DMS53 treated with DMSO at 0.1 percent for 48 hours (cell line): ENCODE measurements at regions not wholly inside any gene's neighbourhood (a gene's known extent, or its start where the extent isn't known, plus 50 kb on each side); places are given as distances from the start of the nearest gene placed in this dataset.

Experiments
- DNase-seq: peaks from one replicate; lab custom pipeline; 2025; ENCODE audit not compliant: unreplicated experiment; lab: John Stamatoyannopoulos, UW

GRCh38 chr18:78770139-78770822, 209.3 kb upstream of the SALL3 start:
- no peak for DNase-seq

GRCh38 chr18:78770823-78771139, 208.8 kb upstream of the SALL3 start:
- no peak for DNase-seq

GRCh38 chr18:78771496-78772359, 207.9 kb upstream of the SALL3 start:
- no peak for DNase-seq

- no peak for DNase-seq
Observed at GRCh38 chr18:78772360-78773302, 207.0 kb upstream of the SALL3 start.

GRCh38 chr18:78773303-78773755, 206.3 kb upstream of the SALL3 start:
- no peak for DNase-seq

GRCh38 chr18:78773819-78774218, 205.8 kb upstream of the SALL3 start:
- no peak for DNase-seq

GRCh38 chr18:78774741-78775141, 204.9 kb upstream of the SALL3 start:
- DNase-seq, result no peak

- no peak for DNase-seq
Observed at GRCh38 chr18:78776151-78776550, 203.5 kb upstream of the SALL3 start.

- no peak for DNase-seq
Observed at GRCh38 chr18:78776706-78777285, 202.8 kb upstream of the SALL3 start.

GRCh38 chr18:78777992-78778391, 201.6 kb upstream of the SALL3 start:
- no peak for DNase-seq

- no peak for DNase-seq
Observed at GRCh38 chr18:78778651-78779050, 201.0 kb upstream of the SALL3 start.

- no peak for DNase-seq
Observed at GRCh38 chr18:78779996-78780718, 199.5 kb upstream of the SALL3 start.

- no peak for DNase-seq
Observed at GRCh38 chr18:78780719-78781600, 198.7 kb upstream of the SALL3 start.

- DNase-seq, result no peak
Observed at GRCh38 chr18:78781601-78781960, 198.0 kb upstream of the SALL3 start.

- no peak for DNase-seq
Observed at GRCh38 chr18:78782951-78783563, 196.6 kb upstream of the SALL3 start.

- no peak for DNase-seq
Observed at GRCh38 chr18:78783564-78783960, 196.1 kb upstream of the SALL3 start.

GRCh38 chr18:78784861-78785260, 194.8 kb upstream of the SALL3 start:
- no peak for DNase-seq

GRCh38 chr18:78785706-78786105, 193.9 kb upstream of the SALL3 start:
- DNase-seq, result no peak

GRCh38 chr18:78786776-78787175, 192.8 kb upstream of the SALL3 start:
- DNase-seq, result no peak
